ENCODE measurements at regions not wholly inside any gene's neighbourhood (a gene's known extent, or its start where the extent isn't known, plus 50 kb on each side); places are given as distances from the start of the nearest gene placed in this dataset.
"Not testable (repeated sequence)": the region's sequence is repeated elsewhere in the genome, so short reads cannot be mapped to it uniquely, and the experiment has no call there.

DNA sequence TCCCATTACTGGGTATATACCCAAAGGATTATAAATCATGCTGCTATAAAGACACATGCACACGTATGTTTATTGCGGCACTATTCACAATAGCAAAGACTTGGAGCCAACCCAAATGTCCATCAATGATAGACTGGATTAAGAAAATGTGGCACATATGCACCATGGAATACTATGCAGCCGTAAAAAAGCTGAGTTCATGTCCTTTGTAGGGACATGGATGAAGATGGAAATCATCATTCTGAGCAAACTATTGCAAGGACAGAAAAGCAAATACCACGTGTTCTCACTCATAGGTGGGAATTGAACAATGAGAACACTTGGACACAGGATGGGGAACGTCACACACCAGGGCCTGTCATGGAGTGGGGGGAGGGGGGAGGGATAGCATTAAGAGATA lies 175.0 kb upstream of the FZD8 start:
- not testable (repeated sequence) for DNase-seq

DNA sequence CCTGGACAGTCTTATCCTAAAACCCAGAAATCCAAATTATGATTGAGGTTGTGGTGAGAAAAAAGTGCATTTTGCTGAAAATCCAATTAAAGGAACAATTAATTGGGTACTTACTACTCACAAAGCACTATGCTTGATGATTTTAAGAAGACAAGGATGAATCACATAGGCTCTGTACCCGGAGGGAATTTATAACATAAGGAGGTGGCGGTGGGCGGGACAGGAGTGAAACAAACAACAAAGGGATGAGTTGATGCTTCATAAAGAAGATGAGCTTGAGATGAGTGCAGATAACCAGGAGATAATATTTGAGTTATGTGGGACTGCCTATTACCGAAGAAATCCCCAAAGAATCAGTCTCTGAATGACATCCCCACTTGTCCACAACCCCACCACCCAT lies 171.1 kb upstream of the FZD8 start:
- no peak for DNase-seq

DNA sequence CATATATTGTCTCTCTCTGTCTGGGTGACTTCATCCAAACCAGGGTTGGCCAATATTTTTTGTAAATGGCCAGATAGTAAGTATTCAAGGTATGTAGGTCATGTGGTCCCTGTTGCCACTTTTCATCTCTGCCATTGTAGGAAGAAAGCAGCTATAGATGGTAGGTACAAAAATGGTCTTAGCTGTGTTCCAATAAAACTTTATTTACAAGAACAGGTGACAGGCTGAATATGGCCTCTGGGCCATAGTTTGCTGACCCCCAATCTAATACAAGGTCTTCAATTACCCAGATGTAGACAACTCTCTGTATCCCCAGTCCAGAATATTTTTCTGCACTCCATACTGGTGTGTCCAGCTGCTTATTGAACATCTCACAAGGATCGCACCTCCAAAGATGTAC lies 166.2 kb upstream of the FZD8 start:
- no peak for DNase-seq

DNA sequence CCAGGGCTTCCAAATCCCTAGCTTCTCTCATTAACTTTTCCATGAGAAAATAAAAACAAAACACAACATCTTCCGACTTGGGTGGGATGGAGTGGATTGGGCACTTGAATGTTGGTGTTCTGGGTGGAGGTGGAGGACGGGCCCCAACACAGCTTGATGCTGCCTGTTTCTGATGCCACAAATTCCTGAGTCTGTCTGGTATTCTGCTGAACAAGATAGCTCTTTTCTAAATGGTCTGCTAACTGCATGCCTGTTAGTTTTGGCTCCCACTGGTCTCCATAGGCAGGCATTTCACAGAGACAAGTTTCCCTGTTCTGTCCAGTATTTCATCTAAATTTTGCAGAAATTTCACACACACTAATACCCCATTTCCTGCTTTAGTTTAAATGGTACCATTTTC lies 160.9 kb upstream of the FZD8 start:
- DNase-seq: no peak

DNA sequence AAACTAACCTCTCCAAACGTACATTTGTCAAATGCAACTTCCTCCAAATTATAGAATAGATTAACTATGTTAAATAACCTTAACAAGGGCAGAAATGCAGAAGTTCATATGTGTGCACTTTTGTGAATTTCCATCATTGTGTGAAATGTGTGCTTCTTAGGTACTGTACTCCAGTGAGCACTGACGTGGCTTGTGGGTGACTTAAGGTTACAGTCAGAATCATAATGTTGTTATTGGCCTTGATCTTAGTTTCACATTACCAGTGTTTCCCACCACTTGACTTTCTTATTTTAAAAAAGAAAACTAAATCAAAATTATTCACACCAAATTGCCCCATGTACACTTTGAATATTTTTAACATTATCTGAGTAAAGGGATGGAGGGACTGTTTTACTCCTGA lies 155.1 kb upstream of the FZD8 start:
- no peak for DNase-seq

DNA sequence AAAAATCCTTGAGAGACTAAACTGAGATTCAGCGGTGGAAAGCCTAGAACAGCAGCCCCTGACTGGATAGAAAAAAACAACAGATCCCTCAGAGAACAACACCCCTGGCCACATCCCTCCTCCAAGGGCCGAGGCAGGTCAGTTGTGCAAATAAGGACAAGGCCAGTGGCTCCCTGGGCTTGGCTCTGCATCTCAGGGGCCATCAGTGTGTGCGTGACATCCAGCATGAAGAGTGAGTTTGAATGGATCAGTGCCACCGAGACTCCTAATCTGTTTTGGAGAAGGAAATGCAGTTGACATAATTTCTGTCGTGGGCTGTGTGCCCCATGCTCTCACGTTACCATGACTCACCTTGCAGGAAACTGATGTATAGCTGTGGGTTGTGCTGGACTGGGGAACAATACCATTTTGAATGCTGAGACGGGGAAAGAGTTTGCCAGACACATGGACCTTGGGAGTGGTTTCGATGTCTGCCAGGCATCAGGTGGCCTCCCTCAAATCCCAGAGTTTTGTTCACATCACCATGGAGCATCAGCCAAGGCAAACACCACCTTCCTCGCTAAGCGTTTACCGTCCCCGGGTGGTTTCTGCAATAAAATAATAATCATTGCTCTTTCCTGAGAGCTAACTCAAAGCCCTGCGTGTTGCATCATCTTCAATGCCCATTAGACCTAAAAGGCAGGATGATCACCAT lies 153.2 kb upstream of the FZD8 start:
- DNase-seq: peak; percentile 33

DNA sequence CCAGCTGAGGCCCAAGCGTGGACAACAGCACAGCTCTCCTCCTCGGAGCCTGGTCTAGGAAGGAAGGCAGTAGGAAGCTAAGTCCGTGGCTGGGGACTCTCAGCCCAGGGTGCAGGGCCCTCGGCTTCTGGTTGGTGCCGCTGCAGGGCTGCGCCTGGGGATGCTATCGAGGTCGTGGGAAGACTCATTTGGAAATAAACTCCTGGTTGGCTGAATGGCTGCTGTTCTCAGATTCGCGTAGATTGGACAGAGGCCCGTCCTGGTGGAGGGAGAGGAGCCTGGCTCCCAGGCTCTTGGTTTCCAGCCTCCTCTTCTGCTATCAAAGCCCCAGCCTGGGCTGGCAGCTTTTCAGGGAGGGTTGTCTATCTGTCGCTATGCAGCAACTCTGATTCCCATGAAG lies 152.6 kb upstream of the FZD8 start:
- DNase-seq: no peak

DNA sequence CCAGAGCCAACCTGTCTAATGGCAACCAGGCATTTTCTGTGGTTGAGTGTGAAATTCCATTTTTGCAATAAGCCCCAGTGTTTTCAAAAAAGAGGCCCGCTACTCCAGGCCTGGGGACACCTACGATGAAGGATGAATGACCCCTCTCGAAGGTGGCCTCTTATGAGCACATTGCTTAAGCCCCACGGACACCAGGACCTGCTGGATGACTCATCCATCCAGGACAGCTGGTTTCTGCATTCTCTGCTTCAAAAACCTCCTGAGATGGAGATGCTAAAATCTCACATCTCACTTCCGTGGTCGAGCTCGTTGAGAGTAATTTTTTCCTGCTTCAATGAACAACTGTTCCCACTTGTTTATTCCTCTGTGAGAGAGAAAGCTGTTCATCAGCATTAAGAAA lies 150.2 kb upstream of the FZD8 start:
- DNase-seq: peak; percentile 23

DNA sequence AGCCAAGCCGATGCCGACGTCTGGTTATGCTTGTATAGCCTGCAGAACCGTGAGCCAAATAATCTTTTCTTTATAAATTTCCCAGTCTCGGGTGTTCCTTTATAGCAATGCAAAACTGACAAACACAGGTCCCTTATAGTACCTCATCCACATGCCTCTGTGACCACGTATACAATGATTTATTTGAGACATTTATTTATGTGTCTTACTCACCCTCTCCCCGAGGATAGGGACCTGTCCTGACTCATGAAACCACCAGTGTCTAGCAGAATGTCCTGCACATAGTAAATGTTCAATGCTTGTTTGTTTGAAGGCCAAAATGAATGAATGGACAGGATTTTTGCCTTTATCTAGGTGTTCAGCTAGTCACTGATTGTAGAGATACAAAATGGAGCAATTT lies 147.9 kb upstream of the FZD8 start:
- peak; percentile 49 for DNase-seq

DNA sequence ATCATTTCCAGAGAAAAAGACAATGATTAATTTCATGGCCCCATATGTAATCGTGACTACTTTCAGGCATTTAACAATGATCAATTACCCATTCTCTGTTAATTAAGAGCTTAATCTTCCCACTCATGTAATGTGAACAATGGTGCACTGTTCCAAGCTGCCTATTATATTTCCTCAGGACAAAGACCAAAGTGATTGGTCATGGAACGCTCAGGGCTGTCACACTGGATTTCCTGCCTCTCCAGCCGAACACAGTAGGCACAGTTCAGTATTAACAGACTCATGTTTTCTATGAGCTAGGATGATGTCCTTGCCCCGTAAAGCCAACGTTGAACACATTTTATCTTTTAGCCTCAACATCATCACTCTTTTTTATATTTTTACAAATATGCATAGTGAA lies 142.7 kb upstream of the FZD8 start:
- no peak for DNase-seq

DNA sequence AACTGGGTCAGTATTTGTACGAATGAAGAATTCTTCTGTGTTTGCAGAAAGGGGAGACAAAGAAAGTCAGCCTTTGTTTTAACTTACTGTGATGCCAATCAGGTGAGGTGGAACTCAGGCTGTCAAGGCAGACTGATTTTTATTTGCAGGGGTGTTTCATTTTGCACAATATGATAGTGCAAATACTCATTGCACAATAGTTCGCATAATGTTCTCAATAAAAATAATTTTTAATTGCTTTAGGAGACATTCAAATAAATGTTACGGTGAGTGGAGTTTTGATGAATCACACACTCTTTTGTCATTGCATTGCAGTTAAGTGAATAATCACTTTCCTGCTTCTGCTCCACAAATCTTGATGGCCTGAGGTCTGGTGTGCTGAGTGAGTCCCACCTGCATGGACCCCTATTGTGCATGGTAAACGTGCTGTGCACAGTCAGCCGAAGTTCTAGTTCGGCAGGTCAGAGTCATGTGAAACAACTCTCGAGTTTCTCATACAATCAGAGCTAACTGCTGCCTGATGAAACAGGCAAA lies 141.3 kb upstream of the FZD8 start:
- peak; percentile 18 for DNase-seq

DNA sequence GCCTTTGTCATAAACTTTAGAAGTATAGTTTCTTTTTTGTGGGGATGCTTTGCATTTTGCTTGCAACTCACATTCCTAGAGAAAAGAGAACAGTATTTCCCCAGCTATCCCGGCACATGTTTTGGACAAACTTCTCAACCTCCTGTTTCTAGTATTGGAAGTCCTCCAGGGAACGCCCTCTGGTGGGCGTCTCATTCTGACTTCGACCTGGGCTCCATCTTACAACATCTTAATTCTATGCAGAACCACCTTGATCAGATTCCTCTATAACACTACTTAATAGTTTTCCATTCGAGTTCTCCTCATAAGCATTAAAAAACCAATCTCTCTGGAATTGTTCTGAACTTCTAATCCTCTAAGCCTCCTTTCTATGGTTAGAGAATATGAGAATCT lies 139.5 kb upstream of the FZD8 start:
- DNase-seq: no peak

DNA sequence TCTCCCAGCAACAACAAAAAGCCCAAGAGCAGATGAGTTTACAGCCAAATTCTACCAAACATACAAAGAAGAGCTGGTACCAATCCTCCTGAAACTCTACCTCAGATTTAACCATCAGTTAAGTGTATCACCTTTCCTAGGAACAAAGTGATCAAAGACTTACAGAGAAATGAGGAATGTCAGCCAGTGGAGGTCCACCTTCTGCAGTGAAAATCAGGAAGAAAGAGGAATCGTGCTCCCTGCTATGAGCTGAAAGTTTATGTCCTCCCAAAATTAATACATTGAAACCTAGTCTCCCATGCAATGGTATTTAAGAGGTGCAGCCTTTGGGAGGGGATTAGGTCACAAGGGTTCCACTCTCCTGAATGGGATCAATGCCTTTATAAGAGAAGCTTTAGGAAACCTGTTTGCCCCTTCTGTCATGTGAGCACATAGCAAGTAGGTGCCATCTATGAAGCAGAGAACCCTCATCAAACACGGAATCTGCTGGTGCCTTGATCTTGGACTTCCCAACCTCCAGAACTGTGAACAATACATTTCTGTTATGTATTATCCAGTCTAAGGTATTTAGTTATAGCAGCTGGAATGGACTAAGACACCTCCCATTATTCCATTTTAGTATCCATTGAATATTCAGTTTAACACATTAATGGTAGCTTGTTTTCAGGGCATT lies 139.0 kb upstream of the FZD8 start:
- no peak for DNase-seq

DNA sequence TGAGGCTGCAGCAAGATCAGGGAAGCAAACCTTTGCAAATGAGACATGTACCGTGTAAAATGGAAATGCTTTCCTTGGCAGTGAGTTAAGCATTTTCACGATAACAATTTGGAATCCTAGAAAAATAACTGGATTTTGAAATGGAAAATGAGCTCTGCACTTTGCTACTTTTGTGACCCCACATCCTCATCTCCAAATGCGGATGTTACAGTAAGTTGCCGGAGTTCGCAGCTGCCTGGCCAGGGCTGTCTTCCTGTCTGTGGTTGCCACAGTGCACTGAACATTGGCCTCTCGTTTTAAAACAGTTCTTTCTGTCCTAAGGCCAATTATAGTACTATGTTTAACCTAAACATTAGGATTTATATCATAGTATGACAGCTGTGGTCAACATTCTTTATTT lies 136.2 kb upstream of the FZD8 start:
- DNase-seq: no peak

DNA sequence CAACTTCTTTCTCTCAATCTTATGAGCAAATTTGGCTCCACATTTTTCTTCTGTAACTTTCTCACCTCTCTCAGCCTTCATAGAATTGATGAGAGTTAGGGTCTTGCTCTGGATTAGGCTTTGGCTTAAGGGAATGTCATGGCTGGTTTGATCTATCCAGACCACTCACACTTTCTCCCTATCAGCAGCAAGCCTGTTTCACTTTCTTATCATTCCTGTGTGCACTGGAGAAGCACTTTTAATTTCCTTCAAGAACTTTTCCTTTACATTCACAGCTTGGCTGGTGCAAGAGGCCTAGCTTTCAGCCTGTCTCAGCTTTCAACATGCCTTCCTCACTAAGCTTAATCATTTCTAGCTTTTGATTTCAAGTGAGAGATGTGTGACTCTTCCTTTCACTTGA lies 134.5 kb upstream of the FZD8 start:
- DNase-seq: not testable (repeated sequence)

DNA sequence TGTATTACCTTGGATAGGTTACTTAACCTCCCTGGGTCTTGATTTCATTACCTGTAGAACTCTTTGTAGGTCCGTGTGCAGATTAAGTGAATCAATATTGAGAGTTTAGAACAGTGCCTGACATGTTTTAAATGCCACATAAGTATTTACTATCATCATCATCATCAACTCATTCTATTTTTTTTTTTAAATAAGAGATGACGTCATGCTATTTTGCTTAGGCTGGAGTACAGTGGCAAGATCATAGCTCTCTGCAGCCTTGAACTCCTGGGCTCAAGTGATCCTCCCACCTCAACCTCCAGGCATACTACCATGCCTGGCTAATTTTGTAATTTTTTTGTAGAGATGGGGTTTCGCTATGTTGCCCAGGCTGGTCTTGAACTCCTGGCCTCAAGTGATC lies 132.0 kb upstream of the FZD8 start:
- no peak for DNase-seq

DNA sequence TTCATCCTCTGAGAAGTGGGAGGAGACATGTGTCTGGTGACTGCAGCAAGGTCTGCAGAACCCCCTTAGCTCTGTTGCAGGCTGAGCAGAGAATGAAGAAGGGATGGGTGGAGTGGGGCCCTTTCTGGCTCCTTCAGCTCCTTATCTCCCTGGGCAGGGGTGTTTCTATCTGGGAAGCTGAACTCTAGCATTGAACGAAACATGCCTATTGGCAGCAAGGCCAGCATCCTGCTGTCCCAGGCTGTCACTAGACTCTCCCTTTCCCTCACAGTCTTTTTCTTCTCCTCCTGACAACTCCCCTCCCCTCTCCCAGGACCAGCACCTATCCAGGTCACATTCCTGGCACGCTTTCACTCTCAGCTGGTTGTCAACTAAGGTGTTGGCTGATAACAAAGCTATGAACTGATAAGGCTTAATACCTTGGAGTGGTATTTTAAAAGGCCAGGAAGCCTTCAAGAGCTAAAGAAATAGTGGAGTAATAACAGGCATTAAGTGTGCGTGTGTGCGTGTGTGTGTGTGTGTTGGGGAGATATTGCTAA lies 128.8 kb upstream of the FZD8 start:
- DNase-seq: no peak

DNA sequence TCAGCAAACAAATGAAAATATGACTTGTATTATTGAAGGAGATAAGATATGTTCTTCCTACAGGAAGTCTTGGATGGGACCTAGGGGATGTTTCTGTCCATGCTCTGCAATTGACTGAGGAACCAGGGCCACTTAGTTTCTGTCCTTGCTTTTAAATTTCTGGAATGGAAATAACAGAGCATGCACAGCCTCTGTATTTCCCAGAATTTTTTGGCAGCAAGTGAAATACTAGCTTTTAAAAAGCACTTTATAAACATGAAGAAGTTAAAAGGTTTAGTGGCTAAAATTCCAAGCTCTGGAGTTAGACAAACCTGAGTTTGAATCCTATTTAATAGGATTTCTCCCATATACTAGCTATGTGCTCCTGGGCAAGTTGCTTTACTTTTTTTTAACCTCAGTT lies 127.7 kb upstream of the FZD8 start:
- DNase-seq: no peak

DNA sequence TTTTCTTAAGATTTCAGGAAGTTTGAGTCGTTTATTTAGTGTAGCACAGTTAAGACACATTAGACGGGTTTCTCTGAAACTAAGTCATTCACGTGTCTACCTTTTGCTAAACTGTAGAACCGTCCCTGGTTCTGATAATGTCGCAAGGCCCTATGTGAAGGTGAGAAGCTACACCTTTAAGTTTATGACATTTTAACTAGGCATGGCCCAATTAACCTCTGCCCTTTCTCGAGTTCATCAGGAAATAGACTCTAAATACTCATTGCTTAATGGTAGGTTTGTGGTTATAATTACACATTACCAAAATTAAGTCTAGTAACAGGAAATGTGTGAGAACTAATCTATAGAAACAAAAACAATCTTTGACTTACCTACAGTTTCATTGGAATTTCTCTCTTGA lies 126.6 kb upstream of the FZD8 start:
- no peak for DNase-seq

DNA sequence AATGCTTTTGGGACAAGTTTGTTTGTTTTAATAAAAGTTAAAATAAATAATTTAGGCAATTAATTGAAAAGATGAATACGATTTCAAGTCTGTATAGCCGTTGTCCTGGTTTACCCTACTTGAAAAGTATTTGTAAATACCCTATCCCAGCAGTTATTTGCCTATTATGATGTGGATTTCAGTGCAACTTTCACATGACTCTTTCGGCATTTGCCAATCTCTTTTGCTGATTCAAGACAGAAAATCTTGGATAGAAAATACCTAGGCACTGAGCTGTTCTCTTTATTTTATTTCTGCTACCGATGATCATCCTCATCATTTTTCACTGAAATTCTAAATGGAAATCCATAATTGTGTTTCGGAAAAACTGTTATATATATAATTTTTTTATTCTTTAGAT lies 125.9 kb upstream of the FZD8 start:
- DNase-seq: no peak

DNA sequence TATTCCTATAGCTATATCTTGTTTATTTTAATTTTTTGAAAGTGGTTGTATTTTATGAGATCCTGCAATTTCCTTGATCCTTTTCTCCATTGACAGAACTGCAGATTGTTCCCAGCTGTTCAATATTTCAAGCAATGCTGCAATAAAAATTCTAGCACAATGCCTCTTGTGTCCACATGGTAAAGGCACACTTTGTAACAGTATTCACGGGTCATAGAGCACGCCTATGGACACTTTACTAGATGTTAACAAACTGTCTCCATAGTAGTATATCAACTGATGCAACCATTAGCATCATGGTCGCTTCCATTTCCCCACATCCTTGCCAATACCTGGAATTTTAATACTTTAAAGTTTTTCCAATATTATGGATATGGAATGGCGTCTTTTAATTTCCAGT lies 123.9 kb upstream of the FZD8 start:
- no peak for DNase-seq

DNA sequence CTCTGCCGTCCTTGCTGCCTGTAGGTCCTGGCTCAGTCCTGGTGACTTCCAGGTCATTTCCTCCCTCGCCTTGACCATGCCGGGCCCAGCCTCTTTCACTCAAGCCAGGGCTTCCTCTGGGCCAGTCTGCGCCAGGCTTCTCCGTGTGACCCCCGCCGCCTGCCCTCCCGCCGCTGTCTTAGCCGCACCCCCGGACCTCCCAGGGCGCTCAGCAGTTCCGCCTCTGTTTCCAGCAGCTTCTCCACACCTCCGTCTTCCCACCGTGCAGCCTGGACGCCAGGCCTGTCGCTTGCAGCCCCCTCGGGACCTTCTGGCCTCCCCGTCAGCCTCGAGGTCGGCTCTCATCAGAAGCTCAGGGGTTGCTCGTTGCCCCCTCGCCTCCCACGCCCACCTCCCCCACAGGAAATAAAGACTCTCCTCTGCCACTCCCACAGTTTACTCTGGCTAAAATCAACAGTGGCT lies 123.0 kb upstream of the FZD8 start:
- DNase-seq: no peak

DNA sequence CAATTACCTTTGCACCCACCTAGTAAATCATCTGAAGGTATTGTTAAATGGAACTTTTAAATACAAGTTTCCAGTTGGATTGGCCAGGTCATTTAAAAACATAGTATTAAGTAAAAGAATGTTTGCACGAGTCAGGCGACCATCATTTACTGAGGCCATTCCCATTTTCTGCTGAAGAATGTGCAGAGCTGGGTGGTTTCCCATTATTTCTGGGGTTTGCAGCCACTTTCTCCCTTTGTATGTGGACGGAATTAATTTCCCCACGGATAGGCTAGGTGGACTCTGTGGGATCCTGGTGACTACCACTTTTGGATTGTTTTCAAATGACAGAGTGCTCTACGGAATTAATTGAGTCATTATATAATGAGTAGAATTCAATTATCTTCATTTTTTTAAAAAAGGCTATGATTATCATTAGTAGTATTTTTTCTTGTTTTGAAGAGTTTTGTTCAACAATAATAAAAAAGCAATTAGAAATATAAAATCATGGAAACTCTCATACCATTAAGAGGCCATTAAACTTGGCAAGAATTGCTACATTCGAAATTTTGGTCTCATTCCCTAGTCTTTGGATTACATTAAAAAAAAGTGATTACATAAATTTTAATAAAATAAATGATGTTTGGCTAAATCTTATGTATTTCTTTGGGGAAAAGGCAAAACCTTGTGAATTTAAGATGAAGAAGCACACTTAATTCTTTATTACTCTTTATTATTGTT lies 120.4 kb upstream of the FZD8 start:
- no peak for DNase-seq

DNA sequence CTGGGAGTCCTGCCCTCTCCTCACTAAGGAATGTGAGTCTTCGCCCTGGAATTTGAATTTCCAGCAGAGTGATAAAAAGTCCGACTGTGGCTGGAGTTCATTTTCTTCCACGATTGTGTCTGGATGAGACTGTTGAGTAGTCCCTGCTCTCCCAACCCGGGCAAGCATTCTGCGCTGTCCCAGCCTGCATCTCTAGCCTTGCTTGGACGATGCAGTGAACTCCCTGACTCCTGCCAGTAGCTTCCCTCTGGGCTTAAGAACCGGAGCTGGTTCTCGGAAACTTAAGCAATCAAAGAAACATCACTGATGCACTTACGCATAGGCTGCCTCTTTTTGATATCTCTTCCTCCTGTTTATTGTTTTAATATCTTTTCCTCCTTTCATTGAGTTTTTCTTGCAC lies 116.0 kb upstream of the FZD8 start:
- peak; percentile 52 for DNase-seq
